Panc1 (cell line): ENCODE measurements at regions not wholly inside any gene's neighbourhood (a gene's known extent, or its start where the extent isn't known, plus 50 kb on each side); places are given as distances from the start of the nearest gene placed in this dataset.

Experiments
- POLR2AphosphoS5 ChIP-seq: IDR thresholded peaks from 2 replicates; pipeline ENCODE4 v1.6.1; 2012; ENCODE audit warnings: mild to moderate bottlenecking, low read depth, low read length, moderate library complexity
- REST ChIP-seq, 2 experiments: IDR thresholded peaks; 2 replicates each; pipeline ENCODE4 v1.6.1; 2011 to 2012; ENCODE audit warnings: low read depth in 2 of 2, control low read depth in 1 of 2, low read length in 1 of 2, mild to moderate bottlenecking in 1 of 2, moderate library complexity in 1 of 2; ENCODE audit not compliant: insufficient read depth in 1 of 2
- SIN3A ChIP-seq: IDR thresholded peaks from 2 replicates; pipeline ENCODE4 v1.6.1; 2012; ENCODE audit warnings: low read depth, mild to moderate bottlenecking, low read length, moderate library complexity, borderline replicate concordance; ENCODE audit not compliant: insufficient read depth
- TCF7L2 ChIP-seq: IDR thresholded peaks from 2 replicates; pipeline ENCODE4 v1.6.1; 2011; ENCODE audit warnings: mild to moderate bottlenecking, low read depth, low read length, inconsistent platforms
- TF ChIP-seq, protein P1 (sequence below): fragments of 450-650 bp; IDR thresholded peaks from 2 replicates; pipeline ENCODE4 v1.5.1; 2017; ENCODE audit warnings: mild to moderate bottlenecking

DNA sequence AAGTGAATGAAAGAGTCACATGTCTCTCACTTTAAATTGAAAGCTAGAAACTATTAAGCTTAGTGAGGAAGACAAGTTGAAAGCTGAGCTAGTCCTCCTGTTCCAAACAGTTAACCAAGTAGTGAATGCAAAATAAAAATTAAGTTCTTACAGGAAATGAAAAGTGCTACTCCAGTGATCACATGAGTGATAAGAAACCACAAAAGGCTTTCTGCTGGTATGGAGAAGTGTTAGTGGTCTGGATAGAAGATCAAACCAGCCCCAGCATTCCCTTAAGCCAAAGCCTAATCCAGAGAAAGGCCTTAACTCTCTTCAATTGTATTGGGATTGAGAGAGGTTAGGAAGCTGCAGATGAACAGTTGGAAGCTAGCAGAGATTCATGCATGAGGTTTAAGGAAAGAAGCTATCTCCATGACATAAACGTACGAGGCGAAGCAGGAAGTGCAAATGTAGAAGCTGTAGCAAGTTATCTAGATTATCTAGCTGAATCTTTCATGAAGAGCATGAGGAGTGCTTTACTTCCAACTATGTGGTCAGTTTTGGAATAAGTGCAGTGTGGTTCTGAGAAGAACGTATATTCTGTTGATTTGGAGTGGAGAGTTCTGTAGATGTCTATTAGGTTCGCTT is 261.6 kb downstream of the MDFIC start:
- TF ChIP-seq SIN3A, result no peak
- TF ChIP-seq, protein P1, sequence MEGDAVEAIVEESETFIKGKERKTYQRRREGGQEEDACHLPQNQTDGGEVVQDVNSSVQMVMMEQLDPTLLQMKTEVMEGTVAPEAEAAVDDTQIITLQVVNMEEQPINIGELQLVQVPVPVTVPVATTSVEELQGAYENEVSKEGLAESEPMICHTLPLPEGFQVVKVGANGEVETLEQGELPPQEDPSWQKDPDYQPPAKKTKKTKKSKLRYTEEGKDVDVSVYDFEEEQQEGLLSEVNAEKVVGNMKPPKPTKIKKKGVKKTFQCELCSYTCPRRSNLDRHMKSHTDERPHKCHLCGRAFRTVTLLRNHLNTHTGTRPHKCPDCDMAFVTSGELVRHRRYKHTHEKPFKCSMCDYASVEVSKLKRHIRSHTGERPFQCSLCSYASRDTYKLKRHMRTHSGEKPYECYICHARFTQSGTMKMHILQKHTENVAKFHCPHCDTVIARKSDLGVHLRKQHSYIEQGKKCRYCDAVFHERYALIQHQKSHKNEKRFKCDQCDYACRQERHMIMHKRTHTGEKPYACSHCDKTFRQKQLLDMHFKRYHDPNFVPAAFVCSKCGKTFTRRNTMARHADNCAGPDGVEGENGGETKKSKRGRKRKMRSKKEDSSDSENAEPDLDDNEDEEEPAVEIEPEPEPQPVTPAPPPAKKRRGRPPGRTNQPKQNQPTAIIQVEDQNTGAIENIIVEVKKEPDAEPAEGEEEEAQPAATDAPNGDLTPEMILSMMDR, result no peak
- TF ChIP-seq REST (IDR thresholded peaks at IDR 0.05; ENCODE audit: insufficient read depth in 1 of 2, low read depth in 2 of 2, low read length in 1 of 2), result no peak
- no peak for TF ChIP-seq POLR2AphosphoS5
- TF ChIP-seq TCF7L2, result no peak
